GM12891 (cell line): ENCODE measurements at regions not wholly inside any gene's neighbourhood (a gene's known extent, or its start where the extent isn't known, plus 50 kb on each side); places are given as distances from the start of the nearest gene placed in this dataset.

Experiments
- POLR2A ChIP-seq: IDR thresholded peaks from 2 replicates; pipeline ENCODE4 v1.6.1; 2011; ENCODE audit warnings: low read depth, low read length, control low read depth
- POLR2AphosphoS5 ChIP-seq: IDR thresholded peaks from 2 replicates; pipeline ENCODE4 v1.6.1; 2011; ENCODE audit warnings: low read depth, low read length, control low read depth
- TAF1 ChIP-seq: IDR thresholded peaks from 2 replicates; pipeline ENCODE4 v1.6.1; 2011; ENCODE audit warnings: low read depth, low read length, control low read depth

GRCh38 chr1:97017895-97018294 lies 296.3 kb downstream of the PTBP2 start:
- TF ChIP-seq TAF1 (no peak), POLR2AphosphoS5 (no peak), POLR2A (no peak)
